B cell (primary cell): ENCODE measurements at regions not wholly inside any gene's neighbourhood (a gene's known extent, or its start where the extent isn't known, plus 50 kb on each side); places are given as distances from the start of the nearest gene placed in this dataset.

Source experiments
- CTCF ChIP-seq: fragments of 200-600 bp; IDR thresholded peaks from one replicate; pipeline ENCODE4 v1.8.0; 2022; ENCODE audit warnings: antibody characterized with exemption, mild to moderate bottlenecking
- EZH2 ChIP-seq: IDR thresholded peaks from 2 replicates; pipeline ENCODE4 v1.6.1; 2012; ENCODE audit warnings: borderline replicate concordance, low read depth, mild to moderate bottlenecking, moderate library complexity, low read length; ENCODE audit not compliant: insufficient read depth, poor library complexity, severe bottlenecking

GRCh38 chr18:47557160-47557559, 305.7 kb upstream of the SKOR2 start:
- TF ChIP-seq CTCF, result no peak
- TF ChIP-seq EZH2, result no peak
